UCSD-AML1 (cell line): ENCODE measurements at regions not wholly inside any gene's neighbourhood (a gene's known extent, or its start where the extent isn't known, plus 50 kb on each side); places are given as distances from the start of the nearest gene placed in this dataset.
"Not testable (repeated sequence)": the region's sequence is repeated elsewhere in the genome, so short reads cannot be mapped to it uniquely, and the experiment has no call there.

Experiments used
- DNase-seq: peaks from one replicate; lab custom pipeline; 2025; ENCODE audit not compliant: unreplicated experiment; lab: John Stamatoyannopoulos, UW

- no peak for DNase-seq
These were observed 728.8 kb downstream of the RERGL start for GRCh38 chr12:17361224-17361623.

- DNase-seq, result no peak
These were observed 731.2 kb downstream of the RERGL start for GRCh38 chr12:17358835-17359234.

- no peak for DNase-seq
These were observed 732.6 kb downstream of the RERGL start for GRCh38 chr12:17357396-17357795.

- DNase-seq, result no peak
These were observed 737.8 kb downstream of the RERGL start for GRCh38 chr12:17352164-17352563.

- no peak for DNase-seq
These were observed 741.7 kb downstream of the RERGL start for GRCh38 chr12:17348311-17348710.

- DNase-seq, result no peak
These were observed 738.7 kb upstream of the LMO3 start for GRCh38 chr12:17344649-17345048.

- no peak for DNase-seq
These were observed 736.5 kb upstream of the LMO3 start for GRCh38 chr12:17342381-17342961.

- no peak for DNase-seq
These were observed 729.5 kb upstream of the LMO3 start for GRCh38 chr12:17335487-17335886.

GRCh38 chr12:17334784-17335183 is 728.8 kb upstream of the LMO3 start:
- DNase-seq, result no peak

GRCh38 chr12:17333287-17333686 is 727.3 kb upstream of the LMO3 start:
- DNase-seq, result no peak

- no peak for DNase-seq
These were observed 720.7 kb upstream of the LMO3 start for GRCh38 chr12:17326649-17327048.

- DNase-seq, result no peak
These were observed 716.1 kb upstream of the LMO3 start for GRCh38 chr12:17322090-17322489.

- DNase-seq, result no peak
These were observed 698.8 kb upstream of the LMO3 start for GRCh38 chr12:17304503-17305347.

GRCh38 chr12:17302001-17302400 is 696.0 kb upstream of the LMO3 start:
- no peak for DNase-seq

GRCh38 chr12:17301544-17301943 is 695.6 kb upstream of the LMO3 start:
- no peak for DNase-seq

- DNase-seq, result no peak
These were observed 690.9 kb upstream of the LMO3 start for GRCh38 chr12:17296882-17297281.

- DNase-seq, result no peak
These were observed 680.9 kb upstream of the LMO3 start for GRCh38 chr12:17286874-17287273.

- DNase-seq, result no peak
These were observed 678.9 kb upstream of the LMO3 start for GRCh38 chr12:17284873-17285272.

- no peak for DNase-seq
These were observed 677.6 kb upstream of the LMO3 start for GRCh38 chr12:17283563-17283962.

GRCh38 chr12:17282169-17282568 is 676.2 kb upstream of the LMO3 start:
- DNase-seq, result not testable (repeated sequence)

- no peak for DNase-seq
These were observed 673.0 kb upstream of the LMO3 start for GRCh38 chr12:17278946-17279345.

GRCh38 chr12:17276196-17276595 is 670.2 kb upstream of the LMO3 start:
- DNase-seq, result no peak

- DNase-seq, result no peak
These were observed 660.9 kb upstream of the LMO3 start for GRCh38 chr12:17266856-17267255.
